ENCODE measurements at regions not wholly inside any gene's neighbourhood (a gene's known extent, or its start where the extent isn't known, plus 50 kb on each side); places are given as distances from the start of the nearest gene placed in this dataset.

GRCh38 chr10:88095778-88096431 lies 232.5 kb downstream of the PTEN start (continued):
- TF ChIP-seq MAX (IDR thresholded peaks at IDR 0.05) (no peak), CTBP2 (IDR thresholded peaks at IDR 0.05; ENCODE audit: borderline replicate concordance, insufficient read depth, insufficient read length, low read length) (no peak), HDAC6 (IDR thresholded peaks at IDR 0.05; ENCODE audit: low read depth, low read length) (no peak), SRF (IDR thresholded peaks at IDR 0.05; ENCODE audit: low read depth, low read length) (no peak), ATF2 (IDR thresholded peaks at IDR 0.05; ENCODE audit: low read length) (no peak), POLR2AphosphoS5 (IDR thresholded peaks at IDR 0.05; ENCODE audit: low read depth, low read length) (no peak)

All from H1 (cell line).